K562 (cell line): ENCODE measurements at regions not wholly inside any gene's neighbourhood (a gene's known extent, or its start where the extent isn't known, plus 50 kb on each side); places are given as distances from the start of the nearest gene placed in this dataset.

Experiments used
- ATAC-seq: fragments of 200-7000 bp; cut with Tn5 transposase; 3 replicates; pipeline ENCODE4 v1.9.1; 2020; ENCODE audit warnings: moderate library complexity
- BruUV-seq: library from RNA; stranded (reverse); fragments of 400-500 nt; replicated peaks from 2 replicates; lab custom pipeline; 2021; lab: Mats Ljungman, UMichigan
- CTCF ChIA-PET: fragments of 300-600 bp; formaldehyde crosslinking; extraction: SDS; loops from one replicate; lab custom pipeline; 2021; ENCODE audit warnings: low intra/inter-chr PET ratio; lab: Yijun Ruan, JAX
- POLR2A ChIA-PET: fragments of 300-600, 350-650 bp; sonication (Branson Sonifier 250); formaldehyde crosslinking; extraction: SDS; loops from one replicate; lab custom pipeline; 2021; ENCODE audit warnings: antibody characterized with exemption, inconsistent platforms; lab: Yijun Ruan, JAX
- DNase-seq, 4 experiments: peaks; one replicate each; pipeline versions ENCODE4 v3.0.0 to v3.0.0-alpha.2; 2011 to 2018; ENCODE audit warnings: low spot score in 3 of 4, mixed read lengths in 3 of 4; ENCODE audit errors: extremely low read depth in 1 of 4
- FAIRE-seq: peaks from 2 replicates; lab custom pipeline; 2011; peaks lifted over from hg19 to GRCh38; lab: Jason Lieb, UNC
- H2AFZ ChIP-seq: 2 replicates; pipeline ENCODE4 v1.6.0; 2011; ENCODE audit warnings: low read depth, low read length, control low read depth, inconsistent platforms
- H3K27ac ChIP-seq: fragments of 200-600 bp; 3 replicates; pipeline ENCODE4 v1.8.0; 2011; ENCODE audit warnings: low read depth, mild to moderate bottlenecking, control low read depth, inconsistent platforms, low read length, moderate library complexity, mixed read lengths; ENCODE audit errors: extremely low read depth
- H3K27me3 ChIP-seq, 2 experiments: fragments of 300-600 bp in 1 of 2; 2 replicates in 1 of 2; 3 replicates in 1 of 2; pipeline versions ENCODE4 v1.6.0 to v1.8.0; 2011; ENCODE audit warnings: inconsistent platforms in 2 of 2, low read length in 2 of 2, mild to moderate bottlenecking in 1 of 2, mixed read lengths in 1 of 2, moderate library complexity in 1 of 2; ENCODE audit not compliant: control insufficient read depth in 2 of 2, insufficient read depth in 2 of 2
- H3K36me3 ChIP-seq: fragments of 300-600 bp; 3 replicates; pipeline ENCODE4 v1.8.0; 2011; ENCODE audit warnings: mild to moderate bottlenecking, low read length, inconsistent platforms; ENCODE audit not compliant: control insufficient read depth, insufficient read depth
- H3K4me1 ChIP-seq, 2 experiments: fragments of 200-600 bp in 1 of 2; replicated peaks in 1 of 2; 2 replicates in 1 of 2; 3 replicates in 1 of 2; pipeline versions ENCODE4 v1.5.1 to v1.8.0; 2011; ENCODE audit warnings: inconsistent platforms in 2 of 2, low read length in 2 of 2, mild to moderate bottlenecking in 1 of 2, mixed read lengths in 1 of 2, moderate library complexity in 1 of 2; ENCODE audit not compliant: control insufficient read depth in 2 of 2, insufficient read depth in 2 of 2
- H3K4me2 ChIP-seq: 2 replicates; pipeline ENCODE4 v1.6.1; 2011; ENCODE audit warnings: low read length, control low read depth, inconsistent platforms, mixed read lengths; ENCODE audit not compliant: insufficient read depth
- H3K4me3 ChIP-seq: fragments of 200-600 bp; sonication (generic), shearing (Covaris generic); 2 replicates; pipeline ENCODE4 v1.5.1; 2016; ENCODE audit warnings: control low read depth, inconsistent platforms
- H3K79me2 ChIP-seq: fragments of 200-600 bp; 3 replicates; pipeline ENCODE4 v1.8.0; 2011; ENCODE audit warnings: low read length, inconsistent platforms; ENCODE audit not compliant: control insufficient read depth, insufficient read depth
- H3K9ac ChIP-seq, 2 experiments: 2 replicates each; pipeline versions ENCODE4 v1.6.0 to v1.6.1; 2011; ENCODE audit warnings: low read depth in 2 of 2, low read length in 2 of 2, control low read depth in 1 of 2, inconsistent platforms in 1 of 2, mild to moderate bottlenecking in 1 of 2, mixed read lengths in 1 of 2; ENCODE audit not compliant: insufficient read depth in 1 of 2
- H3K9me1 ChIP-seq: one replicate; pipeline ENCODE4 v1.6.0; 2011; ENCODE audit warnings: inconsistent platforms, mild to moderate bottlenecking, low read length, moderate library complexity; ENCODE audit not compliant: control insufficient read depth, insufficient read depth
- H3K9me3 ChIP-seq: replicated peaks from 2 replicates; pipeline ENCODE4 v1.5.1; 2011; ENCODE audit warnings: low read depth, low read length, inconsistent platforms; ENCODE audit not compliant: control insufficient read depth, insufficient read depth
- H4K20me1 ChIP-seq: replicated peaks from 2 replicates; pipeline ENCODE4 v1.6.1; 2011; ENCODE audit warnings: low read length, inconsistent platforms, mixed read lengths; ENCODE audit not compliant: control insufficient read depth, insufficient read depth
- LCOR ChIP-seq: sonication (generic); formaldehyde crosslinking; IDR thresholded peaks from 2 replicates; pipeline ENCODE4 v1.8.0; 2022; ENCODE audit warnings: mild to moderate bottlenecking, missing genetic modification reagents
- MTF1 ChIP-seq: fragments of 250-450 bp; sonication (Bioruptor Pico); IDR thresholded peaks from 2 replicates; pipeline ENCODE4 v1.9.0; 2021; ENCODE audit warnings: moderate library complexity, mild to moderate bottlenecking, inconsistent platforms, borderline replicate concordance
- SRSF9 ChIP-seq: fragments of 200-400 bp; formaldehyde crosslinking; IDR thresholded peaks from 2 replicates; pipeline ENCODE4 v1.6.1; 2017; ENCODE audit warnings: low read depth, low read length, borderline replicate concordance
- ZNF124 ChIP-seq: sonication (generic); formaldehyde crosslinking; IDR thresholded peaks from 2 replicates; pipeline ENCODE4 v1.8.1; 2022; ENCODE audit warnings: missing genetic modification reagents
- WGBS: fragments of 100-300 bp; shearing (Covaris generic); methylation state at CpG from one replicate; pipeline ENCODE4 v1.1.6; 2016; ENCODE audit warnings: low coverage, mixed read lengths; ENCODE audit not compliant: insufficient coverage; ENCODE audit errors: missing lambda C conversion rate; 5-methylcytosine and 5-hydroxymethylcytosine counted together
- in situ Hi-C: fragments of 300-500 bp; cut with MboI; formaldehyde crosslinking; loops from 4 replicates; pipeline ENCODE4 v1.15.0; 2018; ENCODE audit warnings: inconsistent platforms, mixed read lengths
- intact Hi-C: fragments of 100-400 bp; cut with micrococcal nuclease; formaldehyde crosslinking; loops from 2 replicates; pipeline ENCODE4 v1.14.2; 2022
- TF ChIP-seq, protein P1 (sequence below): fragments of 250-450 bp; sonication (Bioruptor Pico); IDR thresholded peaks from 2 replicates; pipeline ENCODE4 v1.5.1; 2021; ENCODE audit warnings: mild to moderate bottlenecking
- TF ChIP-seq, protein P2 (sequence below): sonication (generic); formaldehyde crosslinking; IDR thresholded peaks from 2 replicates; pipeline ENCODE4 v1.4.0; 2020; ENCODE audit warnings: mild to moderate bottlenecking, missing genetic modification reagents

DNA sequence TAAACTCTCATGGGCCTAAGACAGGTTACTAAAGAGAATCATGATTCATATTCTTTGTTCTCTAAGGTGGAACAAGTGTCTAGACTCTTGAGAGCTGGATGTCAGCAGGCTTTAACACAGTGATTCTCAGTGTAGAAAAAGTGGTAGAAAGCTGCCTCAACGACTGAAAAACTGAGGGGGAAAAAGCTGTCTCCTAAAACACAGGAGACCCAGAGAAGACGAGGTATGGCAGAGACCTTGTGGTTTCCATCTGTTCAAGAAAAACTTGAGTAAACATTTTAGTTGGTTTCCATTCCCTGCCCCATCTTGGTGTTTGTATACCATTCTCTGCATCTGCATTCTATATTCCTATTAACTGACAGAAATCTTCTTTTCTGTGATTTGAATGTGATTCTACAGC is 57.6 kb upstream of the MAP3K7 start:
- Histone ChIP-seq H3K9me3 (no peaks in the 10 kb centered on the region), H3K79me2 (no peaks in the 10 kb centered on the region)
- DNase-seq, result no peak
- TF ChIP-seq, protein P1, sequence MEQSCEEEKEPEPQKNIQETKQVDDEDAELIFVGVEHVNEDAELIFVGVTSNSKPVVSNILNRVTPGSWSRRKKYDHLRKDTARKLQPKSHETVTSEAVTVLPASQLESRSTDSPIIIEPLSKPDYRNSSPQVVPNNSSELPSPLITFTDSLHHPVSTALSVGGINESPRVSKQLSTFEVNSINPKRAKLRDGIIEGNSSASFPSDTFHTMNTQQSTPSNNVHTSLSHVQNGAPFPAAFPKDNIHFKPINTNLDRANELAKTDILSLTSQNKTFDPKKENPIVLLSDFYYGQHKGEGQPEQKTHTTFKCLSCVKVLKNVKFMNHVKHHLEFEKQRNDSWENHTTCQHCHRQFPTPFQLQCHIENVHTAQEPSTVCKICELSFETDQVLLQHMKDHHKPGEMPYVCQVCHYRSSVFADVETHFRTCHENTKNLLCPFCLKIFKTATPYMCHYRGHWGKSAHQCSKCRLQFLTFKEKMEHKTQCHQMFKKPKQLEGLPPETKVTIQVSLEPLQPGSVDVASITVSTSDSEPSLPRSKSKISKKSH (CRISPR knock-in tag), result no peak
- TF ChIP-seq, protein P2, sequence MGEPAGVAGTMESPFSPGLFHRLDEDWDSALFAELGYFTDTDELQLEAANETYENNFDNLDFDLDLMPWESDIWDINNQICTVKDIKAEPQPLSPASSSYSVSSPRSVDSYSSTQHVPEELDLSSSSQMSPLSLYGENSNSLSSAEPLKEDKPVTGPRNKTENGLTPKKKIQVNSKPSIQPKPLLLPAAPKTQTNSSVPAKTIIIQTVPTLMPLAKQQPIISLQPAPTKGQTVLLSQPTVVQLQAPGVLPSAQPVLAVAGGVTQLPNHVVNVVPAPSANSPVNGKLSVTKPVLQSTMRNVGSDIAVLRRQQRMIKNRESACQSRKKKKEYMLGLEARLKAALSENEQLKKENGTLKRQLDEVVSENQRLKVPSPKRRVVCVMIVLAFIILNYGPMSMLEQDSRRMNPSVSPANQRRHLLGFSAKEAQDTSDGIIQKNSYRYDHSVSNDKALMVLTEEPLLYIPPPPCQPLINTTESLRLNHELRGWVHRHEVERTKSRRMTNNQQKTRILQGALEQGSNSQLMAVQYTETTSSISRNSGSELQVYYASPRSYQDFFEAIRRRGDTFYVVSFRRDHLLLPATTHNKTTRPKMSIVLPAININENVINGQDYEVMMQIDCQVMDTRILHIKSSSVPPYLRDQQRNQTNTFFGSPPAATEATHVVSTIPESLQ (CRISPR knock-in tag), result no peak
- no peak for TF ChIP-seq ZNF124 (CRISPR knock-in tag)
- TF ChIP-seq SRSF9, result no peak
- no peak for TF ChIP-seq LCOR (CRISPR knock-in tag)
- TF ChIP-seq MTF1 (CRISPR knock-in tag), result no peak
- TF ChIP-seq, all 486 proteins: peak for 0
- H4K20me1 ChIP-seq, result no peaks in the 10 kb centered on the region
- in situ Hi-C loops (no loop called here), intact Hi-C loops (no loop called here)
- no peak for FAIRE-seq
- ChIA-PET CTCF (no interaction called here), POLR2A (no interaction called here)
- no peak overlapping the region for H3K9ac ChIP-seq
- H3K4me1 ChIP-seq, result no peaks in the 10 kb centered on the region
- H3K4me3 ChIP-seq, result no peak overlapping the region
- H3K4me2 ChIP-seq, result no peak overlapping the region
- no peaks in the 10 kb centered on the region for H3K9me1 ChIP-seq
- H3K36me3 ChIP-seq, result no peaks in the 10 kb centered on the region
- 0% methylated on average over 2 of the region's 2 CpGs for WGBS
- no peak overlapping the region for H2AFZ ChIP-seq
- no peak overlapping the region for H3K27ac ChIP-seq
- H3K27me3 ChIP-seq, result no peaks in the 10 kb centered on the region
- BruUV-seq, result no TSS peak
- ATAC-seq, result no peak
